ENCODE measurements at regions not wholly inside any gene's neighbourhood (a gene's known extent, or its start where the extent isn't known, plus 50 kb on each side); places are given as distances from the start of the nearest gene placed in this dataset.

GRCh38 chr22:27127911-27128310 lies 470.5 kb downstream of the MIAT start (continued):
- no peak for TF ChIP-seq ATF3 (IDR thresholded peaks at IDR 0.05; ENCODE audit: insufficient read depth, low read depth, low read length)
- TF ChIP-seq CREB1 (IDR thresholded peaks at IDR 0.05): no peak

Measured in H1 (cell line).